ENCODE measurements at regions not wholly inside any gene's neighbourhood (a gene's known extent, or its start where the extent isn't known, plus 50 kb on each side); places are given as distances from the start of the nearest gene placed in this dataset.
A peak's percentile ranks its signal among the peaks of the same experiment; 100 is the strongest.

GRCh38 chr7:70907259-70908247 is 224.4 kb upstream of the GALNT17 start:
- no peak for DNase-seq

GRCh38 chr7:70913924-70914323 is 218.0 kb upstream of the GALNT17 start:
- no peak for DNase-seq

GRCh38 chr7:70915067-70915466 is 216.9 kb upstream of the GALNT17 start:
- no peak for DNase-seq

- DNase-seq = no peak
Measured at GRCh38 chr7:70919481-70920073, 212.4 kb upstream of the GALNT17 start.

GRCh38 chr7:70920876-70921275 is 211.1 kb upstream of the GALNT17 start:
- no peak for DNase-seq

- DNase-seq = no peak
Measured at GRCh38 chr7:70923181-70923845, 208.6 kb upstream of the GALNT17 start.

- peak; percentile 50 for DNase-seq
Measured at GRCh38 chr7:70925411-70926115, 206.4 kb upstream of the GALNT17 start.

- DNase-seq = no peak
Measured at GRCh38 chr7:70926666-70927065, 205.3 kb upstream of the GALNT17 start.

GRCh38 chr7:70935311-70935710 is 196.6 kb upstream of the GALNT17 start:
- DNase-seq = no peak

GRCh38 chr7:70935854-70936253 is 196.1 kb upstream of the GALNT17 start:
- DNase-seq = no peak

- DNase-seq = no peak
Measured at GRCh38 chr7:70937424-70937823, 194.5 kb upstream of the GALNT17 start.

GRCh38 chr7:70940597-70940996 is 191.3 kb upstream of the GALNT17 start:
- no peak for DNase-seq

- DNase-seq = no peak
Measured at GRCh38 chr7:70942791-70943190, 189.2 kb upstream of the GALNT17 start.

GRCh38 chr7:70944516-70944915 is 187.4 kb upstream of the GALNT17 start:
- no peak for DNase-seq

GRCh38 chr7:70947181-70947580 is 184.8 kb upstream of the GALNT17 start:
- DNase-seq = no peak

GRCh38 chr7:70949862-70950261 is 182.1 kb upstream of the GALNT17 start:
- DNase-seq = no peak

GRCh38 chr7:70951271-70951962 is 180.5 kb upstream of the GALNT17 start:
- no peak for DNase-seq

GRCh38 chr7:70952311-70952710 is 179.6 kb upstream of the GALNT17 start:
- no peak for DNase-seq

- DNase-seq = no peak
Measured at GRCh38 chr7:70953331-70953741, 178.6 kb upstream of the GALNT17 start.

GRCh38 chr7:70953796-70954195 is 178.1 kb upstream of the GALNT17 start:
- DNase-seq = no peak

- DNase-seq = no peak
Measured at GRCh38 chr7:70972693-70973092, 159.3 kb upstream of the GALNT17 start.

GRCh38 chr7:70975754-70976153 is 156.2 kb upstream of the GALNT17 start:
- peak; percentile 34 for DNase-seq

Measured in NCI-H82 (cell line).